Keratinocyte (primary cell): ENCODE measurements at regions not wholly inside any gene's neighbourhood (a gene's known extent, or its start where the extent isn't known, plus 50 kb on each side); places are given as distances from the start of the nearest gene placed in this dataset.

ENCODE experiments used
- DNase-seq: peaks from one replicate; pipeline ENCODE4 v3.0.0-alpha.2; 2011; ENCODE audit warnings: low read depth, missing footprints, low spot score
- FAIRE-seq: peaks from 2 replicates; lab custom pipeline; 2011; peaks lifted over from hg19 to GRCh38; lab: Jason Lieb, UNC
- H2AFZ ChIP-seq: 2 replicates; pipeline ENCODE4 v1.6.0; 2012; ENCODE audit warnings: low read length, control low read depth, inconsistent platforms; ENCODE audit not compliant: control insufficient read depth
- H3K27ac ChIP-seq: 2 replicates; pipeline ENCODE4 v1.5.1; 2011; ENCODE audit warnings: low read length; ENCODE audit not compliant: control insufficient read depth, insufficient read depth
- H3K27me3 ChIP-seq: 3 replicates; pipeline ENCODE4 v1.6.0; 2011; ENCODE audit warnings: low read length; ENCODE audit not compliant: control insufficient read depth, insufficient read depth; ENCODE audit errors: extremely low read depth
- H3K36me3 ChIP-seq, 2 experiments: 2 replicates in 1 of 2; 3 replicates in 1 of 2; pipeline ENCODE4 v1.5.1; 2011; ENCODE audit warnings: low read length in 2 of 2, mild to moderate bottlenecking in 1 of 2; ENCODE audit not compliant: control insufficient read depth in 2 of 2, insufficient read depth in 2 of 2; ENCODE audit errors: extremely low read depth in 1 of 2
- H3K4me1 ChIP-seq: 3 replicates; pipeline ENCODE4 v1.5.1; 2011; ENCODE audit warnings: low read length; ENCODE audit not compliant: control insufficient read depth, insufficient read depth; ENCODE audit errors: extremely low read depth
- H3K4me2 ChIP-seq: 3 replicates; pipeline ENCODE4 v1.6.0; 2011; ENCODE audit warnings: low read depth, low read length; ENCODE audit not compliant: control insufficient read depth, insufficient read depth; ENCODE audit errors: extremely low read depth
- H3K4me3 ChIP-seq, 3 experiments: fragments of 200-600 bp in 1 of 3; sonication (generic) in 1 of 3; 2 replicates in 2 of 3; 3 replicates in 1 of 3; pipeline ENCODE4 v1.5.1; 2011 to 2016; ENCODE audit warnings: low read length in 3 of 3, mild to moderate bottlenecking in 3 of 3, control low read depth in 2 of 3, inconsistent platforms in 1 of 3, low read depth in 1 of 3, mixed read lengths in 1 of 3, mixed run types in 1 of 3, moderate library complexity in 1 of 3; ENCODE audit not compliant: control insufficient read depth in 2 of 3, insufficient read depth in 2 of 3; ENCODE audit errors: extremely low read depth in 1 of 3
- H3K79me2 ChIP-seq: 2 replicates; pipeline ENCODE4 v1.6.0; 2012; ENCODE audit warnings: low read length; ENCODE audit not compliant: control insufficient read depth, insufficient read depth
- H3K9ac ChIP-seq: 3 replicates; pipeline ENCODE4 v1.6.0; 2011; ENCODE audit warnings: low read length; ENCODE audit not compliant: control insufficient read depth, insufficient read depth; ENCODE audit errors: extremely low read depth
- H3K9me1 ChIP-seq: 3 replicates; pipeline ENCODE4 v1.6.0; 2011; ENCODE audit warnings: low read length; ENCODE audit not compliant: control insufficient read depth, insufficient read depth; ENCODE audit errors: extremely low read depth
- H3K9me3 ChIP-seq: 2 replicates; pipeline ENCODE4 v1.5.1; 2012; ENCODE audit warnings: low read depth, low read length; ENCODE audit not compliant: control insufficient read depth
- H4K20me1 ChIP-seq: 3 replicates; pipeline ENCODE4 v1.6.0; 2011; ENCODE audit warnings: low read length; ENCODE audit not compliant: control insufficient read depth, insufficient read depth; ENCODE audit errors: extremely low read depth
- EZH2 ChIP-seq: IDR thresholded peaks from one replicate; pipeline ENCODE4 v1.6.1; 2012; ENCODE audit warnings: inconsistent platforms, mild to moderate bottlenecking, low read length, moderate library complexity
- dilution Hi-C: fragments of 300-500 bp; cut with MboI; formaldehyde crosslinking; loops from one replicate; pipeline ENCODE4 v1.7.0; 2020; ENCODE audit warnings: low sequenced_read_pairs; ENCODE audit not compliant: extremely low pct_ligation_motif_present
- TF ChIP-seq, protein P1 (sequence below), 3 experiments: IDR thresholded peaks in 1 of 3; conservative IDR thresholded peaks in 1 of 3; optimal IDR thresholded peaks in 1 of 3; 2 replicates in 2 of 3; 3 replicates in 1 of 3; pipeline versions ENCODE3 to v1.5.1; 2011; ENCODE audit warnings: low read length in 3 of 3, mild to moderate bottlenecking in 3 of 3, moderate library complexity in 2 of 3, control low read depth in 1 of 3, inconsistent platforms in 1 of 3; ENCODE audit not compliant: insufficient read depth in 2 of 3; ENCODE audit errors: extremely low read depth in 1 of 3

DNA sequence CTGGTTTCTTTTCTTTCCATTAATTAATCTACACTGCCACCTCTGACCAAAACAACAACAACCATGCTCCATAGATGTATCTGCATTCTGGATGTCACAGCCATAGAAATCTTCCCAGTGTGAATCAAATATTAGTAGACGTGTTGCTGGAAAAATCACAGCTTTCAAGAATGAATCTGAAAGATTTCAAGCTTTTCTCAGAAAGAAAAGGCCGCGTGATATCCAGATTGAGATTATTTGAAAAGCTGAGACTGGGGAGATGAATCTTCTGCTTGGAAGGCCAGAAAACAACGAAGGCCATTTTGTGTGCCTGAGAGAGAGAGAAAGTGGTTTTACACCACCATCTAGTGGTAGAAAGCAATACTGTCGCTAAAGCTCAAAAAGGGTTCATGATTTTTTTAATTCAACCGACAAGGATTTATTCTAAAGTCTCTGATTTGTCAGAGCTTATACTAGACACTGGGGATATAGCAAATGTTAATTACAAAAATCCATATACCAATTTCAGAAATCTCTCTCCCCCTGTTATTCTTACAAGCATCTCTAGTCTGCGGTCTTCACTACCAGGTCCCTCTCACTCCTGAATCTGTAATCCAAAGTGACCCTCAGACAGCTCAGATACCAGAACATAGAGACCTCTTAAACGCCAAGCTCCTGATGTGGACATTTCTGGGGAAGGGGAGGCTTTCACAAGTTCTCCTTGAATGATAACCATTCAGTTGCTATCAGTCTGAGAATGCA is 87.5 kb upstream of the SGIP1 start:
- no peaks in the 10 kb centered on the region for H3K9me3 ChIP-seq
- H3K27me3 ChIP-seq, result no peaks in the 10 kb centered on the region
- no peaks in the 10 kb centered on the region for H3K9me1 ChIP-seq
- no peaks in the 10 kb centered on the region for H3K36me3 ChIP-seq
- dilution Hi-C loops, result no loop called here
- H3K4me1 ChIP-seq, result no peaks in the 10 kb centered on the region
- no peak overlapping the region for H3K4me3 ChIP-seq
- no peak overlapping the region for H3K27ac ChIP-seq
- no peak overlapping the region for H2AFZ ChIP-seq
- H3K4me2 ChIP-seq, result no peak overlapping the region
- H4K20me1 ChIP-seq, result no peaks in the 10 kb centered on the region
- no peak for DNase-seq
- H3K9ac ChIP-seq, result no peak overlapping the region
- TF ChIP-seq EZH2, result no peak
- TF ChIP-seq, protein P1, sequence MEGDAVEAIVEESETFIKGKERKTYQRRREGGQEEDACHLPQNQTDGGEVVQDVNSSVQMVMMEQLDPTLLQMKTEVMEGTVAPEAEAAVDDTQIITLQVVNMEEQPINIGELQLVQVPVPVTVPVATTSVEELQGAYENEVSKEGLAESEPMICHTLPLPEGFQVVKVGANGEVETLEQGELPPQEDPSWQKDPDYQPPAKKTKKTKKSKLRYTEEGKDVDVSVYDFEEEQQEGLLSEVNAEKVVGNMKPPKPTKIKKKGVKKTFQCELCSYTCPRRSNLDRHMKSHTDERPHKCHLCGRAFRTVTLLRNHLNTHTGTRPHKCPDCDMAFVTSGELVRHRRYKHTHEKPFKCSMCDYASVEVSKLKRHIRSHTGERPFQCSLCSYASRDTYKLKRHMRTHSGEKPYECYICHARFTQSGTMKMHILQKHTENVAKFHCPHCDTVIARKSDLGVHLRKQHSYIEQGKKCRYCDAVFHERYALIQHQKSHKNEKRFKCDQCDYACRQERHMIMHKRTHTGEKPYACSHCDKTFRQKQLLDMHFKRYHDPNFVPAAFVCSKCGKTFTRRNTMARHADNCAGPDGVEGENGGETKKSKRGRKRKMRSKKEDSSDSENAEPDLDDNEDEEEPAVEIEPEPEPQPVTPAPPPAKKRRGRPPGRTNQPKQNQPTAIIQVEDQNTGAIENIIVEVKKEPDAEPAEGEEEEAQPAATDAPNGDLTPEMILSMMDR (optimal IDR thresholded peaks at IDR 0.05 in 1 of 3, IDR thresholded peaks at IDR 0.05 in 1 of 3, conservative IDR thresholded peaks at IDR 0.05 in 1 of 3; ENCODE audit: extremely low read depth in 1 of 3, insufficient read depth in 2 of 3, low read length in 3 of 3), result peak; percentile 52 to 74 (median 63)
- H3K79me2 ChIP-seq, result no peaks in the 10 kb centered on the region
- peak; percentile 75 for FAIRE-seq

DNA sequence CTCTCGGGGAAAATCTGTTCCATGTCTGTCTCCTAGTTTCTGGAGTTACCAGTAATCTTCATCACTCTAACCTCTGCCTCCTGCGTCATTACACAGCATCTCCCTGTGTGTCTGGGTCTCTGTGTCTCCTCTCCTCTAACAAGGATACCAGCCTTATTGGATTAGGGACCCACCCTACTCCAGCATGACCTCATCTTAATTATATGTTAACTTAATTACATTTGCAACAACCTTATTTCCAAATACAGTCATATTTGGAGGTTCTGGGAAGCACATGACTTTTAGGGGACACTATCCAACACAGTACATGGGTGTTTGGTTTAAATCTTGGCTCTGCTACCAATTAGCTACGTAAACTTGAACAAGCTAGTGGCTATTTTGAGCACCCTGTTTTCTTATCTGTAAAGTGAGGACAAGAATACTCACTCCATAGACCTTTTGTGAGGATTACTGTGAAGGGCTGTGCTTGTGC is 83.9 kb upstream of the SGIP1 start:
- no peaks in the 10 kb centered on the region for H3K27me3 ChIP-seq
- no peak overlapping the region for H2AFZ ChIP-seq
- DNase-seq (no peak), FAIRE-seq (no peak)
- H3K36me3 ChIP-seq, result no peaks in the 10 kb centered on the region
- no peak overlapping the region for H3K27ac ChIP-seq
- no peaks in the 10 kb centered on the region for H3K9me1 ChIP-seq
- H3K4me2 ChIP-seq, result no peak overlapping the region
- dilution Hi-C loops, result loop anchor here (25.0 kb wide), 1 partner anchor 188 kb away; no protein-coding TSS in a partner anchor
- H3K4me1 ChIP-seq, result no peaks in the 10 kb centered on the region
- no peaks in the 10 kb centered on the region for H4K20me1 ChIP-seq
- TF ChIP-seq EZH2, result no peak
- TF ChIP-seq, protein P1 (optimal IDR thresholded peaks at IDR 0.05 in 1 of 3, IDR thresholded peaks at IDR 0.05 in 1 of 3, conservative IDR thresholded peaks at IDR 0.05 in 1 of 3; ENCODE audit: extremely low read depth in 1 of 3, insufficient read depth in 2 of 3, low read length in 3 of 3), result no peak
- H3K9me3 ChIP-seq, result no peaks in the 10 kb centered on the region
- H3K4me3 ChIP-seq, result no peak overlapping the region
- H3K79me2 ChIP-seq, result no peaks in the 10 kb centered on the region
- H3K9ac ChIP-seq, result no peak overlapping the region
